HEK293T (cell line): ENCODE measurements at regions not wholly inside any gene's neighbourhood (a gene's known extent, or its start where the extent isn't known, plus 50 kb on each side); places are given as distances from the start of the nearest gene placed in this dataset.

Experiments used
- BHLHE40 ChIP-seq: fragments of 450-650 bp; IDR thresholded peaks from 2 replicates; pipeline ENCODE4 v1.6.1; 2016; ENCODE audit warnings: mild to moderate bottlenecking, moderate library complexity, borderline replicate concordance
- FOXK2 ChIP-seq: fragments of 450-650 bp; IDR thresholded peaks from 2 replicates; pipeline ENCODE4 v1.6.1; 2016; ENCODE audit warnings: mild to moderate bottlenecking
- PKNOX1 ChIP-seq: fragments of 450-650 bp; IDR thresholded peaks from 2 replicates; pipeline ENCODE4 v1.6.1; 2016
- SP1 ChIP-seq: fragments of 450-650 bp; IDR thresholded peaks from 2 replicates; pipeline ENCODE4 v1.6.1; 2017
- SUZ12 ChIP-seq: fragments of 450-650 bp; IDR thresholded peaks from 2 replicates; pipeline ENCODE4 v1.6.1; 2016; ENCODE audit warnings: mild to moderate bottlenecking
- TARDBP ChIP-seq: fragments of 450-650 bp; IDR thresholded peaks from 2 replicates; pipeline ENCODE4 v1.6.1; 2016
- ZNF384 ChIP-seq: fragments of 450-650 bp; IDR thresholded peaks from 2 replicates; pipeline ENCODE4 v1.6.1; 2016

GRCh38 chr5:87156631-87157030 is 111.1 kb upstream of the RASA1 start:
- TF ChIP-seq BHLHE40 = no peak
- no peak for TF ChIP-seq TARDBP
- TF ChIP-seq ZNF384 = no peak
- TF ChIP-seq SP1 = no peak
- no peak for TF ChIP-seq PKNOX1
- TF ChIP-seq SUZ12 = no peak
- no peak for TF ChIP-seq FOXK2
